GM23248 (cell line): ENCODE measurements at regions not wholly inside any gene's neighbourhood (a gene's known extent, or its start where the extent isn't known, plus 50 kb on each side); places are given as distances from the start of the nearest gene placed in this dataset.

Experiments
- EZH2 ChIP-seq: fragments of 200-600 bp; sonication (generic); IDR thresholded peaks from 2 replicates; pipeline ENCODE4 v1.6.1; 2018; ENCODE audit warnings: antibody characterized with exemption, mild to moderate bottlenecking; ENCODE audit not compliant: insufficient read depth, poor library complexity, severe bottlenecking
- EZH2phosphoT487 ChIP-seq: fragments of 200-600 bp; sonication (generic); IDR thresholded peaks from 2 replicates; pipeline ENCODE4 v1.6.1; 2018; ENCODE audit warnings: antibody characterized with exemption, moderate library complexity, mild to moderate bottlenecking, low read depth; ENCODE audit not compliant: insufficient read depth

- TF ChIP-seq EZH2 (no peak), EZH2phosphoT487 (no peak)
These were observed 457.4 kb upstream of the ATP2B1 start for GRCh38 chr12:90166012-90166411.
